Parathyroid adenoma (tissue), 2 donors: ENCODE measurements at regions not wholly inside any gene's neighbourhood (a gene's known extent, or its start where the extent isn't known, plus 50 kb on each side); places are given as distances from the start of the nearest gene placed in this dataset.

Experiments
- H2AFZ ChIP-seq: fragments of 300-600 bp; sonication (generic); one replicate; pipeline ENCODE4 v1.7.0; 2017; ENCODE audit warnings: antibody characterized with exemption, mild to moderate bottlenecking
- H3K27ac ChIP-seq: fragments of 300-600 bp; sonication (generic); one replicate; pipeline ENCODE4 v1.7.0; 2017
- H3K27me3 ChIP-seq: fragments of 300-600 bp; sonication (generic); one replicate; pipeline ENCODE4 v1.7.0; 2017; ENCODE audit warnings: low read length; ENCODE audit not compliant: control insufficient read depth, insufficient read depth
- H3K36me3 ChIP-seq: fragments of 300-600 bp; sonication (generic); one replicate; pipeline ENCODE4 v1.7.0; 2017; ENCODE audit warnings: low read length; ENCODE audit not compliant: control insufficient read depth, insufficient read depth
- H3K4me1 ChIP-seq: fragments of 300-600 bp; sonication (generic); one replicate; pipeline ENCODE4 v1.7.0; 2017; ENCODE audit warnings: control low read depth
- H3K4me2 ChIP-seq: fragments of 300-600 bp; sonication (generic); one replicate; pipeline ENCODE4 v1.7.0; 2017; ENCODE audit warnings: low read length
- H3K4me3 ChIP-seq: fragments of 300-600 bp; sonication (generic); one replicate; pipeline ENCODE4 v1.7.0; 2017; ENCODE audit warnings: low read depth, low read length
- H3K79me2 ChIP-seq: fragments of 300-600 bp; sonication (generic); one replicate; pipeline ENCODE4 v1.7.0; 2017; ENCODE audit warnings: control low read depth
- H3K9ac ChIP-seq: fragments of 300-600 bp; sonication (generic); one replicate; pipeline ENCODE4 v1.7.0; 2017; ENCODE audit warnings: mild to moderate bottlenecking
- H3K9me3 ChIP-seq: fragments of 300-600 bp; sonication (generic); one replicate; pipeline ENCODE4 v1.7.0; 2017; ENCODE audit warnings: low read length; ENCODE audit not compliant: control insufficient read depth
- TF ChIP-seq, protein P1 (sequence below): fragments of 300-600 bp; sonication (generic); IDR thresholded peaks from one replicate; pipeline ENCODE4 v1.7.0; 2017; ENCODE audit warnings: antibody characterized with exemption, mild to moderate bottlenecking
- donor health status: primary hyperparathyroidism.

DNA sequence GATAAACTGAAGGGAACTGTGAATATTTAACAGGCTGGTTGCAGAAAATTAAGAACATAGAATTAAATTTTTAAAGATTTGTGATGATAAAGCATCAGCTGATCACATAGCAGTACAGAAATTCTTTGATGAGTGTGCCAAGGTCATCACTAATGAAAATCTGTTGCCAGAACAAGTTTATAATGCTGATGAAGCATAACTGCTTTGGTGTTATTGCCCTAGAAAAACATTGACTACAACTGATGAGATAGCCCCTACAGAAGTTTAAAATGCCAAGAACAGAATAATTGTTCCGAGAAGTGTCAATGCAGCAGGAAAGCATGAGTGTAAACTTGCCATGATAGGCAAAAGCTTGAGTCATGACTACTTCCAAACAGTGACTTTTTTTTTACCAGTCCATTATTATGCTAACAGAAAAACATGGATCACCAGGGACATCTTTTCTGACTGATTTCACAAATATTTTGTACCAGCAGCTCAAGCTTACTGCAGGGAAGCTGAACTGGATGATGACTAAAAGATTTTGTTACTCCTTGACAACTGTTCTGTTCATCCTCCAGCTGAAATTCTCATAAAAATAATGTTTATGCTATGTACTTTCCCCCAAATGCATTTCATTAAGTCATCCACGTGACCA, 1136.6 kb downstream of the FAT4 start:
- Histone ChIP-seq H3K4me1 (no peaks in the 10 kb centered on the region), H3K9ac (no peak overlapping the region), H3K27ac (no peak overlapping the region), H3K9me3 (no peaks in the 10 kb centered on the region), H2AFZ (no peak overlapping the region), H3K79me2 (no peaks in the 10 kb centered on the region), H3K4me3 (no peak overlapping the region), H3K36me3 (no peaks in the 10 kb centered on the region), H3K4me2 (no peak overlapping the region), H3K27me3 (no peaks in the 10 kb centered on the region)
- TF ChIP-seq, protein P1, sequence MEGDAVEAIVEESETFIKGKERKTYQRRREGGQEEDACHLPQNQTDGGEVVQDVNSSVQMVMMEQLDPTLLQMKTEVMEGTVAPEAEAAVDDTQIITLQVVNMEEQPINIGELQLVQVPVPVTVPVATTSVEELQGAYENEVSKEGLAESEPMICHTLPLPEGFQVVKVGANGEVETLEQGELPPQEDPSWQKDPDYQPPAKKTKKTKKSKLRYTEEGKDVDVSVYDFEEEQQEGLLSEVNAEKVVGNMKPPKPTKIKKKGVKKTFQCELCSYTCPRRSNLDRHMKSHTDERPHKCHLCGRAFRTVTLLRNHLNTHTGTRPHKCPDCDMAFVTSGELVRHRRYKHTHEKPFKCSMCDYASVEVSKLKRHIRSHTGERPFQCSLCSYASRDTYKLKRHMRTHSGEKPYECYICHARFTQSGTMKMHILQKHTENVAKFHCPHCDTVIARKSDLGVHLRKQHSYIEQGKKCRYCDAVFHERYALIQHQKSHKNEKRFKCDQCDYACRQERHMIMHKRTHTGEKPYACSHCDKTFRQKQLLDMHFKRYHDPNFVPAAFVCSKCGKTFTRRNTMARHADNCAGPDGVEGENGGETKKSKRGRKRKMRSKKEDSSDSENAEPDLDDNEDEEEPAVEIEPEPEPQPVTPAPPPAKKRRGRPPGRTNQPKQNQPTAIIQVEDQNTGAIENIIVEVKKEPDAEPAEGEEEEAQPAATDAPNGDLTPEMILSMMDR, result no peak

DNA sequence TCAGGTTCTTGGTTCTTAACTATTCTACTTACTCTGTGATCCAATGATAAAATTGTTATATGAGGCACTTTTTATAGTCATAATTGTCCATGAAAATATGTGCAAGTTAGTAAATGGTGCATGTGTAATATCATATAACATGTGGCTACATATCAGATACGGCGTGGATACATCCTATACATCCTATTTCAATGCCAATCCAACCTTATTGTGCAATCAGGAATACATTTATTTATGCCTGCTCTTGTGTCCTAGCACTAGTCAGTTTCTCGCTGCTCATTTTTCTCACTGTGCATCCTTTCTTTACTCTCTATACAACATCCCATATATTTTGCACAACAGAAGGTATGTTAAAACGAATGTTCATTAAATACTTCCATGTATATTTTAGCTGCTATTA, 1141.1 kb downstream of the FAT4 start:
- Histone ChIP-seq H3K36me3 (no peaks in the 10 kb centered on the region), H3K4me3 (no peak overlapping the region), H3K79me2 (no peaks in the 10 kb centered on the region), H3K4me1 (no peaks in the 10 kb centered on the region), H3K9me3 (no peaks in the 10 kb centered on the region), H3K27ac (no peak overlapping the region), H3K9ac (no peak overlapping the region), H2AFZ (no peak overlapping the region), H3K4me2 (no peak overlapping the region), H3K27me3 (no peaks in the 10 kb centered on the region)
- TF ChIP-seq, protein P1, result no peak

DNA sequence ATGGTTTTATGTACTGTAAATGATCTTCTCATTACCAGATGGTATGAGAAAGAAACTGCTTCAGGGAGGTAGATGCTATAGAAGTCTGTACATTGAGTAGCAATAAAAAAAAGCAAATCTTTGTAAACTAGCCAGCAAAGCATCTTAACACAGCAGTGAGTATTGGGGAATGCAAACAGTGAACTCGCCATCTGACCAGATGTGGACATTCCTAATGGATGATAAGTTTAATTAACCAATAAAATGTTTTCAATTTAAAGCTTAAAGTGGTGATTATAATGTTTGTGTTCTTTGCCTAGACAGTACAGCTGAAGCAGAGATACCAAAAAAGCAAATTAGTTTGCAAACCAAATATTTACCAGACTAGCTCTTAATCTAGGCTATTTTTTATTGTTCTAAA, 1144.2 kb downstream of the FAT4 start:
- no peaks in the 10 kb centered on the region for H3K79me2 ChIP-seq
- H3K4me1 ChIP-seq, result no peaks in the 10 kb centered on the region
- no peaks in the 10 kb centered on the region for H3K36me3 ChIP-seq
- no peak overlapping the region for H3K4me3 ChIP-seq
- H3K27me3 ChIP-seq, result no peaks in the 10 kb centered on the region
- no peaks in the 10 kb centered on the region for H3K9me3 ChIP-seq
- H3K4me2 ChIP-seq, result no peak overlapping the region
- no peak overlapping the region for H2AFZ ChIP-seq
- H3K27ac ChIP-seq, result no peak overlapping the region
- H3K9ac ChIP-seq, result no peak overlapping the region
- TF ChIP-seq, protein P1, result no peak

DNA sequence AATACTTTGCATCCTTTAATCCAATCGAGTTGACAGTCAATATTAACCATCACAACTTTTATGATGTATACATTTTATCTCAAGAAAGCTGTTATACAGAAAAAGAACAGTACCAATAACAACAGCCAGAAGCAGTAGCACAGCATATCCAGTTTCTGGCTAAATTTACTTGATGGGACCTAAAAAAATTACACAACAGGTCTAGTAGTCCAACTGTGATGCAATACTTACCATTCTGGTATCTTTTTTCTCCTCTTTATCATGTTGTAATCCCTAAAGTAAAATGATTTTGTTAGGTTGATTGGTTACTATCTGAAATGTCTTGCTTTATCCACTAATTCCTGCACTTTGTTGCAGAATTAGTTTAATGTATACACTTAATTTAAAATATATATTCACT, 1150.6 kb downstream of the FAT4 start:
- Histone ChIP-seq H3K9ac (no peak overlapping the region), H3K79me2 (no peaks in the 10 kb centered on the region), H3K4me1 (no peaks in the 10 kb centered on the region), H3K9me3 (no peaks in the 10 kb centered on the region), H3K4me3 (no peak overlapping the region), H3K36me3 (no peaks in the 10 kb centered on the region), H3K27ac (no peak overlapping the region), H3K27me3 (no peaks in the 10 kb centered on the region), H2AFZ (no peak overlapping the region), H3K4me2 (no peak overlapping the region)
- TF ChIP-seq, protein P1, result no peak

DNA sequence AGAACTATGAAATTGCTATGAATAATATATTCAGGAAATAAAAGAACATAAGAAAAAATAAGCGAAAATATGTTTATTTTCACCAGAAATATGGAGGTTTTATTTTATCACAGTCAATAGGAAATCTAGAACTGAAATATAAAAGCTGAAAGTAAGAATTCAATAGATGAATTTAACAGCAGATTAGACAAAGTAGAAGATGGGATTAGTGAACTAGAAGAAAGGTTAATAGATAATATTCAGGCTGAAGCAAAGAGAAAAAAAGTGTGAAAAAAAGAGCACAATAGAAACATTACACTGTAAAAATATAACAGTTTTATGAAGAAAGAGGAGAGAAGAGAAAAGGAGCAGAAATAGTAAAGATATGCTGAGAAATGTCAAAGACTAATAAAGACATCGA, 1152.1 kb downstream of the FAT4 start:
- TF ChIP-seq, protein P1, result no peak
- no peak overlapping the region for H3K4me3 ChIP-seq
- H3K9me3 ChIP-seq, result no peaks in the 10 kb centered on the region
- no peak overlapping the region for H3K4me2 ChIP-seq
- no peak overlapping the region for H3K9ac ChIP-seq
- no peaks in the 10 kb centered on the region for H3K79me2 ChIP-seq
- H3K4me1 ChIP-seq, result no peaks in the 10 kb centered on the region
- H3K27ac ChIP-seq, result no peak overlapping the region
- H3K36me3 ChIP-seq, result no peaks in the 10 kb centered on the region
- H3K27me3 ChIP-seq, result no peaks in the 10 kb centered on the region
- H2AFZ ChIP-seq, result no peak overlapping the region
